HFFc6 (cell line): ENCODE measurements at regions not wholly inside any gene's neighbourhood (a gene's known extent, or its start where the extent isn't known, plus 50 kb on each side); places are given as distances from the start of the nearest gene placed in this dataset.

Source experiments
- DNase-seq: peaks from one replicate; pipeline ENCODE4 v3.0.0-alpha.2; 2018
- H3K27ac Mint-ChIP-seq: 2 replicates; pipeline ENCODE4 v1.8.0; 2020; ENCODE audit warnings: mild to moderate bottlenecking, mixed read lengths
- H3K27me3 Mint-ChIP-seq: 2 replicates; pipeline ENCODE4 v1.8.0; 2021; ENCODE audit warnings: mild to moderate bottlenecking, moderate library complexity, mixed read lengths; ENCODE audit not compliant: insufficient read depth
- H3K36me3 Mint-ChIP-seq: 2 replicates; pipeline ENCODE4 v1.8.0; 2021; ENCODE audit warnings: low read depth, mixed read lengths
- H3K4me1 Mint-ChIP-seq: 2 replicates; pipeline ENCODE4 v1.8.0; 2020; ENCODE audit warnings: low read depth, mixed read lengths
- H3K4me3 Mint-ChIP-seq: 2 replicates; pipeline ENCODE4 v1.8.0; 2020; ENCODE audit warnings: mild to moderate bottlenecking, moderate library complexity, mixed read lengths
- H3K9me3 Mint-ChIP-seq: 2 replicates; pipeline ENCODE4 v1.8.0; 2020; ENCODE audit warnings: mild to moderate bottlenecking, mixed read lengths
- TF ChIP-seq, protein P1 (sequence below): fragments of 200-600 bp; sonication (generic); IDR thresholded peaks from 2 replicates; pipeline ENCODE4 v1.5.0; 2021; ENCODE audit warnings: antibody characterized with exemption, mild to moderate bottlenecking

DNA sequence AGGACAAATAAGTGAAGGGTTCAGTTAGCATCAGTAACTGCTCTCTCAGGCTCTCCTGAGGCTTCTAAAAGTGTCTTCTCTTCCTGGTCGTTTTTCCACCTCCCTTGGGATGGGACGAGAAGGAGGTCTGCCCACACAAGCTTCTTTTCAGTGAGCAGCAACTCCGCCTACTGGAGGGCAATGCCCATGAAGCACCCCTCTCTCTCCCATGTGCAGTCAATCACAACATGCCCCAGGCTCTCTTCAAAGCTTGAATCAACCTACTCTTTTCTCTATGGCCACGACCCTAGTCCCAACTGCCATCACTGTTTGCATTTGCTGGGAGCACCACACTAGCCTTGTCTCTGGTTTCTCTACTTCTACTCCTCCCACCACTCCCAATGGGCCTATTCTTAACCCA lies 135.6 kb downstream of the RPS24 start:
- TF ChIP-seq, protein P1, sequence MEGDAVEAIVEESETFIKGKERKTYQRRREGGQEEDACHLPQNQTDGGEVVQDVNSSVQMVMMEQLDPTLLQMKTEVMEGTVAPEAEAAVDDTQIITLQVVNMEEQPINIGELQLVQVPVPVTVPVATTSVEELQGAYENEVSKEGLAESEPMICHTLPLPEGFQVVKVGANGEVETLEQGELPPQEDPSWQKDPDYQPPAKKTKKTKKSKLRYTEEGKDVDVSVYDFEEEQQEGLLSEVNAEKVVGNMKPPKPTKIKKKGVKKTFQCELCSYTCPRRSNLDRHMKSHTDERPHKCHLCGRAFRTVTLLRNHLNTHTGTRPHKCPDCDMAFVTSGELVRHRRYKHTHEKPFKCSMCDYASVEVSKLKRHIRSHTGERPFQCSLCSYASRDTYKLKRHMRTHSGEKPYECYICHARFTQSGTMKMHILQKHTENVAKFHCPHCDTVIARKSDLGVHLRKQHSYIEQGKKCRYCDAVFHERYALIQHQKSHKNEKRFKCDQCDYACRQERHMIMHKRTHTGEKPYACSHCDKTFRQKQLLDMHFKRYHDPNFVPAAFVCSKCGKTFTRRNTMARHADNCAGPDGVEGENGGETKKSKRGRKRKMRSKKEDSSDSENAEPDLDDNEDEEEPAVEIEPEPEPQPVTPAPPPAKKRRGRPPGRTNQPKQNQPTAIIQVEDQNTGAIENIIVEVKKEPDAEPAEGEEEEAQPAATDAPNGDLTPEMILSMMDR, result no peak
- no peak overlapping the region for H3K27ac Mint-ChIP-seq
- H3K36me3 Mint-ChIP-seq, result no peaks in the 10 kb centered on the region
- no peaks in the 10 kb centered on the region for H3K9me3 Mint-ChIP-seq
- peaks cover 2% of the 10 kb centered on the region for H3K27me3 Mint-ChIP-seq
- H3K4me1 Mint-ChIP-seq, result peaks cover 23% of the 10 kb centered on the region
- H3K4me3 Mint-ChIP-seq, result no peak overlapping the region
- no peak for DNase-seq

GRCh38 chr10:78170026-78170475 lies 136.4 kb downstream of the RPS24 start:
- peak; percentile 56 for DNase-seq
- peaks cover 23% of the 10 kb centered on the region for H3K4me1 Mint-ChIP-seq
- peak overlapping the region; percentile 74 for H3K27ac Mint-ChIP-seq
- no peaks in the 10 kb centered on the region; the same call in none of the 2 replicates for H3K27me3 Mint-ChIP-seq
- 0 out of 2 replicates have a peak overlapping the region, but pooled peaks have one; percentile 29 for H3K4me3 Mint-ChIP-seq
- no peaks in the 10 kb centered on the region for H3K9me3 Mint-ChIP-seq
- TF ChIP-seq, protein P1, result no peak
- no peaks in the 10 kb centered on the region for H3K36me3 Mint-ChIP-seq

GRCh38 chr10:78171633-78172400 lies 138.2 kb downstream of the RPS24 start:
- H3K27me3 Mint-ChIP-seq, result no peaks in the 10 kb centered on the region; the same call in 1 of the 2 replicates
- H3K4me3 Mint-ChIP-seq, result no peak overlapping the region
- no peaks in the 10 kb centered on the region for H3K9me3 Mint-ChIP-seq
- DNase-seq, result no peak
- no peak overlapping the region for H3K27ac Mint-ChIP-seq
- peaks cover 23% of the 10 kb centered on the region for H3K4me1 Mint-ChIP-seq
- TF ChIP-seq, protein P1, result no peak
- H3K36me3 Mint-ChIP-seq, result no peaks in the 10 kb centered on the region

- TF ChIP-seq, protein P1, result no peak
- H3K4me1 Mint-ChIP-seq, result peaks cover 23% of the 10 kb centered on the region
- no peak overlapping the region for H3K4me3 Mint-ChIP-seq
- no peaks in the 10 kb centered on the region for H3K9me3 Mint-ChIP-seq
- H3K36me3 Mint-ChIP-seq, result no peaks in the 10 kb centered on the region
- no peak overlapping the region for H3K27ac Mint-ChIP-seq
- H3K27me3 Mint-ChIP-seq, result peaks cover 9% of the 10 kb centered on the region
- DNase-seq, result no peak
These were observed 139.8 kb downstream of the RPS24 start for GRCh38 chr10:78173360-78174015.

- Mint-ChIP-seq H3K4me3 (no peak overlapping the region), H3K27ac (no peak overlapping the region), H3K27me3 (peaks cover 13% of the 10 kb centered on the region), H3K36me3 (no peaks in the 10 kb centered on the region), H3K4me1 (peaks cover 9% of the 10 kb centered on the region), H3K9me3 (no peaks in the 10 kb centered on the region)
- DNase-seq, result no peak
- TF ChIP-seq, protein P1, result no peak
These were observed 141.9 kb downstream of the RPS24 start for GRCh38 chr10:78175444-78176015.
